ENCODE measurements at regions not wholly inside any gene's neighbourhood (a gene's known extent, or its start where the extent isn't known, plus 50 kb on each side); places are given as distances from the start of the nearest gene placed in this dataset.
"Not testable (repeated sequence)": the region's sequence is repeated elsewhere in the genome, so short reads cannot be mapped to it uniquely, and the experiment has no call there.

- TF ChIP-seq, protein P1, sequence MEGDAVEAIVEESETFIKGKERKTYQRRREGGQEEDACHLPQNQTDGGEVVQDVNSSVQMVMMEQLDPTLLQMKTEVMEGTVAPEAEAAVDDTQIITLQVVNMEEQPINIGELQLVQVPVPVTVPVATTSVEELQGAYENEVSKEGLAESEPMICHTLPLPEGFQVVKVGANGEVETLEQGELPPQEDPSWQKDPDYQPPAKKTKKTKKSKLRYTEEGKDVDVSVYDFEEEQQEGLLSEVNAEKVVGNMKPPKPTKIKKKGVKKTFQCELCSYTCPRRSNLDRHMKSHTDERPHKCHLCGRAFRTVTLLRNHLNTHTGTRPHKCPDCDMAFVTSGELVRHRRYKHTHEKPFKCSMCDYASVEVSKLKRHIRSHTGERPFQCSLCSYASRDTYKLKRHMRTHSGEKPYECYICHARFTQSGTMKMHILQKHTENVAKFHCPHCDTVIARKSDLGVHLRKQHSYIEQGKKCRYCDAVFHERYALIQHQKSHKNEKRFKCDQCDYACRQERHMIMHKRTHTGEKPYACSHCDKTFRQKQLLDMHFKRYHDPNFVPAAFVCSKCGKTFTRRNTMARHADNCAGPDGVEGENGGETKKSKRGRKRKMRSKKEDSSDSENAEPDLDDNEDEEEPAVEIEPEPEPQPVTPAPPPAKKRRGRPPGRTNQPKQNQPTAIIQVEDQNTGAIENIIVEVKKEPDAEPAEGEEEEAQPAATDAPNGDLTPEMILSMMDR (IDR thresholded peaks at IDR 0.05; ENCODE audit: low read depth, low read length): no peak
- no peak overlapping the region for H3K27ac ChIP-seq (ENCODE audit: low read depth, low read length)
- CTCF ChIA-PET: no interaction called here
- no peaks in the 10 kb centered on the region for H3K27me3 ChIP-seq (ENCODE audit: control insufficient read depth, insufficient read depth, low read length)
- peaks cover 36% of the 10 kb centered on the region for H3K9me3 ChIP-seq (ENCODE audit: control insufficient read depth, insufficient read depth, low read length)
- POLR2A ChIA-PET: no interaction called here
- no peak for DNase-seq (ENCODE audit: low read depth, low spot score)
- no peak overlapping the region for H3K4me3 ChIP-seq (ENCODE audit: low read depth, low read length)
These were observed 79.5 kb upstream of the ZNF91 start for GRCh38 chr19:23474761-23475160.

DNA sequence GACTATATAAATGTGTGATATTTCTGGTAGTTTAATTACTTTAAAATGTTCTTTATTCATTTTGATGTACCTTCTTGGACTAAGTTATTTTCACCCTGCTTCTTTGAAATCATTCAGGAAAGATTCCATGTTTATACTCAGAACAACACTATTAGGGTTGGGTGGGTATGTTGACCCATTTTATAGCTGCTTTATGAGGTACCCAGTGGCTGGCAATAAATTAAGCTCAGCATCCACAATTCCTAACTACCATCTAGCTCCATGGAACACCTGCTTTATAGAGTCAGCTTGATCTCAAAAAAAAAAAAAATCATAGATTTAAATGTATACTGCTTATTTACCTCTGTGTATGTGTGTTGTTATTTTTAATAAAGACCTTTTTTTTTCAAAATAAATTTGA is 78.9 kb upstream of the ZNF91 start:
- ChIA-PET POLR2A (no interaction called here), CTCF (interaction anchor here (0.6 kb wide), 1 partner anchor 32 kb away, joined by 3 read pairs; no protein-coding TSS in a partner anchor)
- TF ChIP-seq, protein P1 (IDR thresholded peaks at IDR 0.05; ENCODE audit: low read depth, low read length): no peak
- Histone ChIP-seq H3K4me3 (ENCODE audit: low read depth, low read length) (no peak overlapping the region), H3K27ac (ENCODE audit: low read depth, low read length) (no peak overlapping the region), H3K27me3 (ENCODE audit: control insufficient read depth, insufficient read depth, low read length) (no peaks in the 10 kb centered on the region), H3K9me3 (ENCODE audit: control insufficient read depth, insufficient read depth, low read length) (peaks cover 36% of the 10 kb centered on the region)
- DNase-seq (ENCODE audit: low read depth, low spot score): no peak

DNA sequence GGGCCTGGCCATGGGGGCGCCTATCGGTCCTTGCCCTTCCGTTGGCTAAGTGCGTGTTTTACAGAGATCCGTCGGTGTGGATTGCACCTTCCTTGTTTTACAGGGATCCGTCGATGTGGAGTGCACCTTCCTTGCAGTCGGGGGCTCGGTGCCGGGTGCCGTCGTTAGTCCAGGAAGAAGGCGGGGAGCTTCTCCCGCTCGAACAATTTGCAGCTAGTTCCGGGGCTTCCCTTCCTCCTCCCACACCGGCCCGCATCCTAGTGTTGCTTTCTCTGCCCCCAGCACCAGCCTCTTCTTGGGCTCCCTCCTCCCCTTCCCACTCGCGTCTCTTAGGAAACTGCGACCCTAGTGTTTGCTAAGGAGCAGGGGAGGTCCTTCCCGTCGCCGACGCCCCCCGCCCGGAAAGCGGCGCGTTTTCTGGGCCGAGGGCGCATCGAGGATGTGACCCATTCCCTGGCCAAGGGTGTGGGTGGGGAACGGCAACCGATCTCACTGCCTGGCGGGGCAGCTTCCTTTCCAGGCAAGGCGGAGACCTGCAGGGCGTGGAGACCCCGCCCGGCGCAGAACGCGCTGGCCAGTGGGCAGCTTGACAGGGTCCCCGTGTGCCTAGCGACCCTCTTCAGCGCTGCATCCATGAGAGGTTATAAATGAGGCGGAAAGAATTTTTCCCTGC is 75.7 kb upstream of the ZNF91 start:
- DNase-seq (ENCODE audit: low read depth, low spot score): no peak
- ChIA-PET CTCF (no interaction called here), POLR2A (no interaction called here)
- TF ChIP-seq, protein P1 (IDR thresholded peaks at IDR 0.05; ENCODE audit: low read depth, low read length): no peak
- H3K9me3 ChIP-seq (ENCODE audit: control insufficient read depth, insufficient read depth, low read length): peaks cover 28% of the 10 kb centered on the region
- no peaks in the 10 kb centered on the region for H3K27me3 ChIP-seq (ENCODE audit: control insufficient read depth, insufficient read depth, low read length)
- no peak overlapping the region for H3K4me3 ChIP-seq (ENCODE audit: low read depth, low read length)
- no peak overlapping the region for H3K27ac ChIP-seq (ENCODE audit: low read depth, low read length)

- POLR2A ChIA-PET; H3K27ac ChIP-seq (ENCODE audit: low read depth, low read length); H3K4me3 ChIP-seq (ENCODE audit: low read depth, low read length); DNase-seq (ENCODE audit: low read depth, low spot score); CTCF ChIA-PET; H3K27me3 ChIP-seq (ENCODE audit: control insufficient read depth, insufficient read depth, low read length): not testable (repeated sequence)
- peaks cover 21% of the 10 kb centered on the region for H3K9me3 ChIP-seq (ENCODE audit: control insufficient read depth, insufficient read depth, low read length)
These were observed 69.1 kb upstream of the ZNF91 start for GRCh38 chr19:23464349-23464748.

- H3K4me3 ChIP-seq (ENCODE audit: low read depth, low read length): no peak overlapping the region
- H3K27ac ChIP-seq (ENCODE audit: low read depth, low read length): no peak overlapping the region
- TF ChIP-seq, protein P1 (IDR thresholded peaks at IDR 0.05; ENCODE audit: low read depth, low read length): no peak
- H3K27me3 ChIP-seq (ENCODE audit: control insufficient read depth, insufficient read depth, low read length): no peaks in the 10 kb centered on the region
- H3K9me3 ChIP-seq (ENCODE audit: control insufficient read depth, insufficient read depth, low read length): peaks cover 21% of the 10 kb centered on the region
- ChIA-PET POLR2A (no interaction called here), CTCF (no interaction called here)
- DNase-seq (ENCODE audit: low read depth, low spot score): no peak
These were observed 65.8 kb upstream of the ZNF91 start for GRCh38 chr19:23461120-23461519.

Data from AG04450 (cell line).